SK-N-SH treated with all-trans-retinoic acid at 6 μM for 48 hours (cell line): ENCODE measurements at regions not wholly inside any gene's neighbourhood (a gene's known extent, or its start where the extent isn't known, plus 50 kb on each side); places are given as distances from the start of the nearest gene placed in this dataset.
"Not testable (repeated sequence)": the region's sequence is repeated elsewhere in the genome, so short reads cannot be mapped to it uniquely, and the experiment has no call there.

ENCODE experiments used
- OSR1 ChIP-seq: fragments of 250-450 bp; sonication (Bioruptor Pico); IDR thresholded peaks from 2 replicates; pipeline ENCODE4 v1.8.0; 2022; ENCODE audit warnings: moderate library complexity, mild to moderate bottlenecking, inconsistent platforms
- RARB ChIP-seq: fragments of 250-450 bp; sonication (Bioruptor Pico); IDR thresholded peaks from 2 replicates; pipeline ENCODE4 v1.8.0; 2021; ENCODE audit warnings: mild to moderate bottlenecking, moderate library complexity
- SNAI2 ChIP-seq: fragments of 250-450 bp; sonication (Bioruptor Pico); IDR thresholded peaks from 2 replicates; pipeline ENCODE4 v1.5.0; 2020; ENCODE audit warnings: mild to moderate bottlenecking, moderate library complexity
- TF ChIP-seq, protein P1 (sequence below): fragments of 250-450 bp; sonication (Bioruptor Pico); IDR thresholded peaks from 2 replicates; pipeline ENCODE4 v1.8.0; 2020; ENCODE audit warnings: mild to moderate bottlenecking, moderate library complexity, borderline replicate concordance
- TF ChIP-seq, protein P2 (sequence below): fragments of 250-450 bp; sonication (Bioruptor Pico); IDR thresholded peaks from 2 replicates; pipeline ENCODE4 v1.5.0; 2020; ENCODE audit warnings: mild to moderate bottlenecking, moderate library complexity

DNA sequence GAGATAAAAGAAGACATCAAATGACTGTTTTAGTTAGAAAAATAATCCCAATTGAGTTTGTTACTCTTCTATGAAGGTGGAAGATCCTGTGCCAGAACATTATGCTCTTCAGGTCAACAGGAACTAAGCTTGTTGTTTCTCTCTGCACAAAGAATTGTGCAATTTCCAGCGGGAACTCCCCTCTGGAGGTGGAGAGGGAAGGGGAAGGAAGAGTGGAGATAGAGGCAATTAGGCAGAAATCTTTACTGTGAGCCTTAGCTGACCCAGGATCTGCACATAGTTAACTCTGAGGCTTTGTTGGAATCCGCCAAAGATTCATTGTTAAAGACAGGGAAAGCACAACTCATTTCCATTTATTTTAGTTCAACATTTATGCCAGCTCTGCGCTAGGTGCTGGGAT is 77.3 kb downstream of the SRGAP2 start:
- TF ChIP-seq, protein P1, sequence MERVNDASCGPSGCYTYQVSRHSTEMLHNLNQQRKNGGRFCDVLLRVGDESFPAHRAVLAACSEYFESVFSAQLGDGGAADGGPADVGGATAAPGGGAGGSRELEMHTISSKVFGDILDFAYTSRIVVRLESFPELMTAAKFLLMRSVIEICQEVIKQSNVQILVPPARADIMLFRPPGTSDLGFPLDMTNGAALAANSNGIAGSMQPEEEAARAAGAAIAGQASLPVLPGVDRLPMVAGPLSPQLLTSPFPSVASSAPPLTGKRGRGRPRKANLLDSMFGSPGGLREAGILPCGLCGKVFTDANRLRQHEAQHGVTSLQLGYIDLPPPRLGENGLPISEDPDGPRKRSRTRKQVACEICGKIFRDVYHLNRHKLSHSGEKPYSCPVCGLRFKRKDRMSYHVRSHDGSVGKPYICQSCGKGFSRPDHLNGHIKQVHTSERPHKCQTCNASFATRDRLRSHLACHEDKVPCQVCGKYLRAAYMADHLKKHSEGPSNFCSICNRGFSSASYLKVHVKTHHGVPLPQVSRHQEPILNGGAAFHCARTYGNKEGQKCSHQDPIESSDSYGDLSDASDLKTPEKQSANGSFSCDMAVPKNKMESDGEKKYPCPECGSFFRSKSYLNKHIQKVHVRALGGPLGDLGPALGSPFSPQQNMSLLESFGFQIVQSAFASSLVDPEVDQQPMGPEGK: not testable (repeated sequence)
- not testable (repeated sequence) for TF ChIP-seq OSR1, RARB, SNAI2 (CRISPR knock-in tag)
- TF ChIP-seq, protein P2, sequence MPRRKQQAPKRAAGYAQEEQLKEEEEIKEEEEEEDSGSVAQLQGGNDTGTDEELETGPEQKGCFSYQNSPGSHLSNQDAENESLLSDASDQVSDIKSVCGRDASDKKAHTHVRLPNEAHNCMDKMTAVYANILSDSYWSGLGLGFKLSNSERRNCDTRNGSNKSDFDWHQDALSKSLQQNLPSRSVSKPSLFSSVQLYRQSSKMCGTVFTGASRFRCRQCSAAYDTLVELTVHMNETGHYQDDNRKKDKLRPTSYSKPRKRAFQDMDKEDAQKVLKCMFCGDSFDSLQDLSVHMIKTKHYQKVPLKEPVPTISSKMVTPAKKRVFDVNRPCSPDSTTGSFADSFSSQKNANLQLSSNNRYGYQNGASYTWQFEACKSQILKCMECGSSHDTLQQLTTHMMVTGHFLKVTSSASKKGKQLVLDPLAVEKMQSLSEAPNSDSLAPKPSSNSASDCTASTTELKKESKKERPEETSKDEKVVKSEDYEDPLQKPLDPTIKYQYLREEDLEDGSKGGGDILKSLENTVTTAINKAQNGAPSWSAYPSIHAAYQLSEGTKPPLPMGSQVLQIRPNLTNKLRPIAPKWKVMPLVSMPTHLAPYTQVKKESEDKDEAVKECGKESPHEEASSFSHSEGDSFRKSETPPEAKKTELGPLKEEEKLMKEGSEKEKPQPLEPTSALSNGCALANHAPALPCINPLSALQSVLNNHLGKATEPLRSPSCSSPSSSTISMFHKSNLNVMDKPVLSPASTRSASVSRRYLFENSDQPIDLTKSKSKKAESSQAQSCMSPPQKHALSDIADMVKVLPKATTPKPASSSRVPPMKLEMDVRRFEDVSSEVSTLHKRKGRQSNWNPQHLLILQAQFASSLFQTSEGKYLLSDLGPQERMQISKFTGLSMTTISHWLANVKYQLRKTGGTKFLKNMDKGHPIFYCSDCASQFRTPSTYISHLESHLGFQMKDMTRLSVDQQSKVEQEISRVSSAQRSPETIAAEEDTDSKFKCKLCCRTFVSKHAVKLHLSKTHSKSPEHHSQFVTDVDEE (CRISPR knock-in tag): not testable (repeated sequence)
